CD4-positive, alpha-beta T cell treated with Interleukin-21 for 1 hour (primary cell): ENCODE measurements at regions not wholly inside any gene's neighbourhood (a gene's known extent, or its start where the extent isn't known, plus 50 kb on each side); places are given as distances from the start of the nearest gene placed in this dataset.
A peak's percentile ranks its signal among the peaks of the same experiment; 100 is the strongest.

ENCODE experiments used
- DNase-seq: peaks from one replicate; pipeline ENCODE4 v3.0.0-alpha.2; 2020

DNA sequence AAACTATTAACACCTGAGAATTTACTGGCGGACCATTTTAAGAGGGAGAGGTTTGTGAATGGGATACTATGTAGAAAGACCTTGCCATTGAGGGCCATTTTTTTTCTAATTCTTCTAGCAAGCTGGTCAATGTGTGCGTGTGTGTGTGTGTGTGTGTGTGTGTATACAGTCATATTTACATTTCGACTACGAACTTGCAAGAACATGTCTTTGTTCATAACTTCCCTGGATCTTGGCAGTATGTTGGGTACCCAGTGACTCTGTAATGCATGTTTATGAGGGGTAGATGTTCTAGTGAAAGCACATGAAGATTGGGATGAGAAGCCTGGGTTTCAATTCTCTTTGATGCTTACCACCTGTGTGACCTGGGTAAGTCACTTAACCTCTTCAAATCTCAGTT, 133.6 kb downstream of the UBE2E3 start:
- no peak for DNase-seq

GRCh38 chr2:181116261-181116660, 135.9 kb downstream of the UBE2E3 start:
- no peak for DNase-seq

DNA sequence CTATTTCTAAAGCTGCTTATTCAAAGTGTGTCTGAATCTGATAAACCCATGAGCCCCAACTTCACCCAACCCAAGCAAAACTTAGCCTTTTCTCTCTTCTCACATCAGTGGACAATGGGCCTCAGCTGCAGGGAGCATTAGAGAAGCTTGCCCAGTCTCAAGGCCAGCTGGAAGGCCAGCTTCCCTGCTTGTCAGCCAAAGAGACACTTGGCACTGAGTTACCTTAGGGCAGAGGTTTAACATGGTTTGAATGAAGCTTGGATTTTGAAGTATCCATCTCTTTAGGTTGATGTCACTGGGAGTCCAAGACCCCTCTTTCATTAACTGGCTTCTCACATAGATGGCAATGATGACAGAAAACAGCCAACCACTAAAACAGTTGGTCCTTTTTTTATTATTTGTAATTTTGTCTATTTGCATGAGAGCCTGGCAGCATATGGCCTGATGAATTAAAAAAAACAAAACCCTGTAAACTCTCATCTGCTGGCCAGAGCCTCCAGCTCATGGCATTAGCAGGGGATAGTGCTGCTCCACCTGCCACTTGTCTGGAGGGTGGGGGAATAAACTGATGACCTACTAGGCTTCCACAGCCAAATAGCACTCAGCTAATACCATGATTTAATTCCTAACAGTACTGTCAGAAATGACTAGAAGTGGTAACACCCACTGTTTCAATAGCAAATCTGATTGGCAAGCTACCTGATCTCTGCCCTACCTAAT, 137.0 kb downstream of the UBE2E3 start:
- no peak for DNase-seq

DNA sequence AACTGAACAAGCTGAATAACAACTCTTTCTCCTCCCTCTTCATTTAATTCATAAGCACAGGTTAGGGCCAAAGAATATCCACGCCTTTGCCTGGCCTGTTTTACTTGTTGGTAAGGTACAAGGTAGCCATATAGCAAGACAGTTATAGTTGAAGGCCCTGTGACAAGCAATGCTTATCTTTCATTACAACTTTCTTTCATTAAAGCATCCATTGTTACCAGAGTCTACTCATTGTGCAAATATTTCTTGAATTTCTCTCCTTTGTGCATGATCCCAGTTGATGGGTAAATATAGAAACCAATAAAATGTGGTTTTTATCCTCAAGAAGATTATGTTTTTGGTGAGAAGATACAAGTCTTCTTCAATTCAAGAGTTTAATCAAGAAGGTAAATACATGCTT, 140.2 kb downstream of the UBE2E3 start:
- no peak for DNase-seq

GRCh38 chr2:181121996-181122395, 141.6 kb downstream of the UBE2E3 start:
- no peak for DNase-seq

DNA sequence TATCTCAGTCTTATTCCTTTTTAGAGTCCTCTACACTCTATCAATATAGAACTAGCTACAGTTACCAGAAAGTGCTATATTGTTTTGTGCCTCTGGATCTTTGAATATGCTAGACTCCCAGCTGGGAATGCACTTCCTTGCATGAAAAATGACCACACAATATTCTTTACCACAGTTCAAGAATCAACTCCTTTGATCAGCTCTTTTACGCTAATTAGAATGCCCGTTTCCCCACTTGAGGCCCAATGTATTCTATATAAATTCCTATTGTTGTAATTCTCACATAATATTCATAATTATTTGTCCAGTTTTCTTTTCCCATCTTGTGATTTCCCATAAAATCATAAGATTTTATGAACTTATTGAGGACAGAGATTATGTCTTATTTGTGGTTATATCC, 142.2 kb downstream of the UBE2E3 start:
- DNase-seq = no peak

- DNase-seq = peak; percentile 92
Observed at GRCh38 chr2:181123798-181124231, 143.4 kb downstream of the UBE2E3 start.

- peak; percentile 44 for DNase-seq
Observed at GRCh38 chr2:181124497-181124896, 144.1 kb downstream of the UBE2E3 start.

DNA sequence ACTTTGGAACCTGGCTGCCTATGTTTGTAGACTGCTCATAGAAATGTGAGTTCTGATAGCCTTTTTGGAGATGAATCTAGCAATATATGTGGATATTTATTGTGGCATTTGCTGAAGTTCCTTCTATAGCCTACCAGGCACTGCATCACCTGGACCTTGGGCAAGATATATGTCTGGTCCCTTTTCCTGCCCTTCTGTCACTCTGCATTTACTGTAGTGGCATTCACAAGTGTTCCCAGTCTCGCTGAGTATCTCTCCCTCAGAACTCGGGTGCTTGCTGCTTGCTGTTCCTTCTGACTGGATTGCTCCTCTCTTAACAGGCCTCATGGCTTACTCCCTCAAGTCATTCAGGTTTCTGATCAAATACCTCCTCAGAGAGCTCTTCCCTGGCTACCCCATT, 145.0 kb downstream of the UBE2E3 start:
- no peak for DNase-seq

- DNase-seq = no peak
Observed at GRCh38 chr2:181126311-181126868, 146.0 kb downstream of the UBE2E3 start.

DNA sequence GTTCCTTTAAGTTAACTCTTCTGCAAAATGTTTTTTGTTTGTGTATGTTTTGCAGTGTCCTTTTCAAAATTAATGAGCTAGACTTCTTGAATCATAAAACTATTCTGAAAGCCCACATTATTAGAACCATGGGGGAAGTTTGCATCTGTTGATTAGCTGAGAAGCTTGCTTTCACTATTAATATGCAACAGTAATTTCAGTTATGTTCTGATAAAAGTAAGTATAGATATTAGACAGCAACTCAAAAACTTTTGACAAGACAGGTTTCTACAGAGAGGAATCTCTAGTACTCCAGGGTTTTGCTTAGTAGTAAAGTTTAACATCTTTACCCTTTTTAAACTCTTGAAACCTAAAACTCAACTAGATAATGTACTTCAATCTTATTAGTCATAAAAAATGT, 147.8 kb downstream of the UBE2E3 start:
- no peak for DNase-seq

DNA sequence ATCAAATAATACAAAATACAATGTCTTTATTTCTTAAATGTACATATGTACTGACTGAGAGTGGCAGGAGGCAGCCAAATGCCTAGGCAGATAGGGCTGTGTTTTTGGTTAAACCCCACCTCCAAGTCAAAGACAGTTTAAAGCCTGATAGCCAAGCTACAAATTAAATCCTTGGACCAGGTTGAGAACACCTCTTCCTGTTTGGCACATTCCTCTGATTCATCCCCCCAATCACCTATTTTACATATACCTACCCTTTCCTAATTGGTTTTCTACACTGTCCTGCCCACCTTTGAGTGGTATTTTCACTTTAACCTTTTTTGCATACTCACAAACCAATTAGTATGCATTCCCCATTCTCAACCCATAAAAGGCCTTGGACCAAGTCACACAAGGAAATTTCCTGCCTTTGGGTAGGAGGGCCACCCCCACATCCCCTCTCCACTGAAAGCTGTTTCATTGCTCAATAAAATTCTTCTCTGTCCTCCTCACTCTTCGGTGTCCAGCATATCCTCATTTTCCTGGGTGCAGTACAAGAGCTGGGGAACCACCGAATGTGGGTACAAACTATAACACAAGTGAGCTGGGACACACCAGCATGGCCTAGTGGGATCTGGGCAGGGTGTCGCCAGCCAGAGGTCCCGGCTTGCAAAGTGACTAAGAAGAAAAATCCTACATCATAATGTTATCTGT, 149.1 kb downstream of the UBE2E3 start:
- DNase-seq = no peak

GRCh38 chr2:181130686-181131085, 150.3 kb downstream of the UBE2E3 start:
- no peak for DNase-seq

- DNase-seq = no peak
Observed at GRCh38 chr2:181131584-181131983, 151.2 kb downstream of the UBE2E3 start.

DNA sequence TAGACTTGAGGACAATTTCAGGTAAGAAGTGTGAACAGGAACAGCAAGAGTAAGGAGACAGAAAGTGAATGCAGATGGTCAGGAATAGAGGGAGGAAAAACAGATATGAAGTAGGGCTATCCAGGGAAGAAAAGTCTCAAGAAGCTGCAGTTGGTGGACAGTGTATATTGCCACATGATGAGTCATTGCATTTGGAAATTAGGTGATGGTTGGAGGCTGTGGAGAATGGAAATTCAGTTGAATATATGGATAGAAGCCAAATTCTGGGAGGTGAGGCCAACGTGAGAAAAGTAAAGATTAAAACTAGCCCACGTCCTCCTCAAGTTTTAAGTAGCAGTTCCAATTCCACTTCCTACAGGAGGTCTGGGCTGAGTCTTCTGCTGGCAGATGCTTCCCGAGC, 158.4 kb downstream of the UBE2E3 start:
- no peak for DNase-seq

GRCh38 chr2:181139831-181140230, 159.4 kb downstream of the UBE2E3 start:
- DNase-seq = no peak

DNA sequence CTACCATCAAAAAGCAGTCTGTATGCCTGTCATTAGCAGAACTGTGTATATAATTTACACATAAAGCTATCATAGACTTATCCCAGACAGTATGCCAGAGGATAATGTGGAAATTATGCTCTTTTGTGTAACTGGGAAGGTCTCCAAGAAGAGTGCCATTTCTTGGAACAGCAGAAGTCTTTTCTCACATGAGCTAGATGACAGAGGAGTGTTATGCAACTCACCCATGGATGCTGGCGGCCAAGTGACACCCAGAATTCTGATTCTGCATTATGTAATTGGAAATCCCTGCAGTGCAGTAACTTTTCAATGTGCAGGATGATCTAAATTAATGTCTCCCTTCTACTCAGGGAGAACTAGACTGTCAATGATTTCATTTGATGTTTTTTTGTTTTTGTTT, 160.0 kb downstream of the UBE2E3 start:
- no peak for DNase-seq

DNA sequence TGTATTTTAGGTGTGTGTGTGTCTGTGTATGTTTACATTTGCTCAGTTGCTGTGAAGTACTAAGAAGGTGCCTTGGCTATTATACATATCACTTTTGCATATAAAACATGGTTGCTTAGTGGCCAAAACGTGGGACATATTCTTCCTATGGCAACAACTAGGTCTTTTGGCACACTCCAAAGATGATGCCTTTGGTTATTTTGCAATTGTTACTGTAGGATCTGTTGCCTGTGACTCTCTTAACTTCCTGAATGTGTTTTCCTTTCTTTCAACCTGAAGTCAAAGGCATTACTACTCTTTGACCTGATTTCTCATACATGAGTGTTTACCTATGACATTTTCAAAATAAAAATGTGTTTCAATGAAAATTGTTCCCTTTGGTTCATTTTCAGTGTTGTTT, 160.5 kb downstream of the UBE2E3 start:
- no peak for DNase-seq

GRCh38 chr2:181141676-181142075, 161.3 kb downstream of the UBE2E3 start:
- DNase-seq = no peak

DNA sequence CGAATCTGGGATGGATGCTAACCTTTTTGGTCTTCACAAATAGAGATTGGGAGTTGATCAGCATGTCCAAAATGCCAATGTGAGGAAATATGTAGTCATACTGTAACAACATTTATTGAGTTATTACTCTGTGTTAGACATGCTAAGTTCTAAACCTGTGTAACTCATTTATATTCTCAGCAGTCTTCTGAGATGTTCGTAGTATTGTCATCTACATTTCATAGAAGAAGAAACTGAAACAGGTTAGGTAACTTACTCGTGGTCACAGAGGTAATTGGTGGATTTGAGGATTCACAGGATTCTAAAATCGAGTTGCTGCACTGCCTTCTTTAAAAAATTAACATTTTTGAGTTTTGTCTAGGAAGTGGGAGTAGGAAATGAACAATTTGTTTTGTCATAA, 162.1 kb downstream of the UBE2E3 start:
- peak; percentile 56 for DNase-seq

- DNase-seq = peak; percentile 61
Observed at GRCh38 chr2:181143790-181144300, 163.4 kb downstream of the UBE2E3 start.

- no peak for DNase-seq
Observed at GRCh38 chr2:181145645-181146044, 165.2 kb downstream of the UBE2E3 start.

- DNase-seq = no peak
Observed at GRCh38 chr2:181146171-181146570, 165.8 kb downstream of the UBE2E3 start.

DNA sequence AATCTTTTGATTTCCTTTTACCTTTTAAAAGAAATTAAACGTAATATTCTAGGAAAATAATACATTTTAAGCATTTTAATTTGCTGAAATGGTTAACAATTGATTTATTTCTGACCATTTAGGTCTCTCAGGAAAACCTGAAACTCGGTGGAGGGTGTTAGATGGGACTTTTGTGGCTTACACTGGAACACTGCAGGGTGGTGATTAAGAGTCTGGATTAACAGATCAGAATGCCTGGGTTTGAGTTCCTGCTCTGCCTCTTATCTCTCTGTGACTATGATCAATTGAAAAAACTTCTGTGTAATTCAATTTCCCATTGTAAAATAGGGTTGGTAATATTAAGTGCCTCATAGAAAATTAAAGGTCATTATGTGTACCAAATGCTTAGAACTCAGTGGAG, 168.7 kb downstream of the UBE2E3 start:
- DNase-seq = no peak
